Kidney epithelial cell (primary cell): ENCODE measurements at regions not wholly inside any gene's neighbourhood (a gene's known extent, or its start where the extent isn't known, plus 50 kb on each side); places are given as distances from the start of the nearest gene placed in this dataset.

Experiments used
- DNase-seq: peaks from one replicate; pipeline ENCODE4 v3.0.0-alpha.2; 2010; ENCODE audit warnings: low read depth
- H3K27me3 ChIP-seq: 2 replicates; pipeline ENCODE4 v1.6.0; 2011; ENCODE audit warnings: low read length; ENCODE audit not compliant: control insufficient read depth, insufficient read depth
- H3K36me3 ChIP-seq: 2 replicates; pipeline ENCODE4 v1.5.1; 2011; ENCODE audit warnings: low read length; ENCODE audit not compliant: control insufficient read depth, insufficient read depth
- H3K4me3 ChIP-seq: 2 replicates; pipeline ENCODE4 v1.5.1; 2011; ENCODE audit warnings: low read depth, mild to moderate bottlenecking, control low read depth, low read length
- TF ChIP-seq, protein P1 (sequence below): IDR thresholded peaks from 2 replicates; pipeline ENCODE4 v1.5.1; 2011; ENCODE audit warnings: mild to moderate bottlenecking, moderate library complexity, low read length, control low read depth, inconsistent platforms; ENCODE audit not compliant: insufficient read depth, poor library complexity, severe bottlenecking

DNA sequence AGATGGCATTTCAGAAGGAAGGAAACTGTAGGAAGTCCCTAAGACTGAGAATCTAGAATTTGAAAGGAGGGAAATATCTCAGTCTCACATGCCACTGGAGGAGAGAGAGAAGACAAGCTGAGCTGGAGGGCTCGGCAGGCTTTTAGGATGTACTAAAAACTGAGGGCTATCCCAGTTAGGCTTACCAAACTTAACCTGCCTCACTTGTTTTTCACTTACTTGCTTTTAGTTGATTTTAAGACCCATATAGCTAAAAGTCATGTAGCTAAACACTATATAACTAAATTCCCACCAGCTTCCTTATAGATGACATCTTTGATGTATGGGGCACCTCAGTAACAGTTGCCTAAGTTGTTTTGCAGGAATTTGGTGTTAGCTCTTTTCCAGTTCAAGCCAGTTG lies 288.0 kb downstream of the DOK5 start:
- DNase-seq, result no peak
- H3K36me3 ChIP-seq, result no peaks in the 10 kb centered on the region
- TF ChIP-seq, protein P1, sequence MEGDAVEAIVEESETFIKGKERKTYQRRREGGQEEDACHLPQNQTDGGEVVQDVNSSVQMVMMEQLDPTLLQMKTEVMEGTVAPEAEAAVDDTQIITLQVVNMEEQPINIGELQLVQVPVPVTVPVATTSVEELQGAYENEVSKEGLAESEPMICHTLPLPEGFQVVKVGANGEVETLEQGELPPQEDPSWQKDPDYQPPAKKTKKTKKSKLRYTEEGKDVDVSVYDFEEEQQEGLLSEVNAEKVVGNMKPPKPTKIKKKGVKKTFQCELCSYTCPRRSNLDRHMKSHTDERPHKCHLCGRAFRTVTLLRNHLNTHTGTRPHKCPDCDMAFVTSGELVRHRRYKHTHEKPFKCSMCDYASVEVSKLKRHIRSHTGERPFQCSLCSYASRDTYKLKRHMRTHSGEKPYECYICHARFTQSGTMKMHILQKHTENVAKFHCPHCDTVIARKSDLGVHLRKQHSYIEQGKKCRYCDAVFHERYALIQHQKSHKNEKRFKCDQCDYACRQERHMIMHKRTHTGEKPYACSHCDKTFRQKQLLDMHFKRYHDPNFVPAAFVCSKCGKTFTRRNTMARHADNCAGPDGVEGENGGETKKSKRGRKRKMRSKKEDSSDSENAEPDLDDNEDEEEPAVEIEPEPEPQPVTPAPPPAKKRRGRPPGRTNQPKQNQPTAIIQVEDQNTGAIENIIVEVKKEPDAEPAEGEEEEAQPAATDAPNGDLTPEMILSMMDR, result no peak
- H3K4me3 ChIP-seq, result no peak overlapping the region
- no peaks in the 10 kb centered on the region for H3K27me3 ChIP-seq

- TF ChIP-seq, protein P1, result no peak
- H3K36me3 ChIP-seq, result no peaks in the 10 kb centered on the region
- no peak overlapping the region for H3K4me3 ChIP-seq
- no peaks in the 10 kb centered on the region for H3K27me3 ChIP-seq
- DNase-seq, result no peak
Measured at GRCh38 chr20:54759589-54759988, 284.2 kb downstream of the DOK5 start.

DNA sequence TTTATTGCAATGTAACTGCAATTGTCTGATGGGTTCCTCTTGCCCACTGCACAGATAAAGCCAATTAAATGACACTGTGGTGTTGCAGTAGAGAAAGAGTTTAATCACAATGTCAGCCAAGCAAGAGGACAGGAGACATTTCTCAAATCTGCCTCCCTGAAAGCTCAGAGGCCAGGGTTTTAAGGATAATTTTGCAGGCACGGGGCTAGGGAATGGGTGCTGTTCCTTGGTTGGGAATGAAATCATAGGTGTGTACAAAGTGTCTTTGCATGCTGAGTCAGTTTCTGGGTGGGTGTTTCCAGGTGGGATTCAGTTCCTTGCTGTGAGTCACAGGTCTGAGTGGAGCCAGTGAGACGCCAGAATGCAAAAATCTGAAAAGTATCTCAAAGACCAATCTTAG lies 271.4 kb downstream of the DOK5 start:
- TF ChIP-seq, protein P1, result no peak
- Histone ChIP-seq H3K36me3 (no peaks in the 10 kb centered on the region), H3K4me3 (no peak overlapping the region), H3K27me3 (no peaks in the 10 kb centered on the region)
- DNase-seq, result no peak

DNA sequence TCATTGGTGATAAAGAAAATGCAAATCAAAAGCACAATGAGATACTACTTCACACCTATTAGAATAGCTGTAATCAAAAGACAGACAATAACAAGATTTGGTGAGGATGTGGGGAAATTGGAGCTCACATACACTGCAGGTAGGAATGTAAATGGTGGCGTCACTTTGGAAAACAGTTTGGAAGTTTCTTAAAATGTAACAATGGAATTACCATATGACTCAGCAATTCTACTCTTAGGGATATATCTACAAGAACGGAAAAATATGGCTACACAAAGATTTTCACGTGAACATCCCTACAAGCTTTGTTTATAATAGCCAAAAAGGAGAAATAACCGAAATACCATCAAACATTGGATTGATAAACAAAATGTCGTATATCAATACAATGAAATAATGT lies 270.4 kb downstream of the DOK5 start:
- Histone ChIP-seq H3K36me3 (no peaks in the 10 kb centered on the region), H3K27me3 (no peaks in the 10 kb centered on the region), H3K4me3 (no peak overlapping the region)
- TF ChIP-seq, protein P1, result no peak
- no peak for DNase-seq

GRCh38 chr20:54744097-54744496 lies 268.7 kb downstream of the DOK5 start:
- no peaks in the 10 kb centered on the region for H3K36me3 ChIP-seq
- H3K4me3 ChIP-seq, result no peak overlapping the region
- H3K27me3 ChIP-seq, result no peaks in the 10 kb centered on the region
- TF ChIP-seq, protein P1, result no peak
- DNase-seq, result no peak

DNA sequence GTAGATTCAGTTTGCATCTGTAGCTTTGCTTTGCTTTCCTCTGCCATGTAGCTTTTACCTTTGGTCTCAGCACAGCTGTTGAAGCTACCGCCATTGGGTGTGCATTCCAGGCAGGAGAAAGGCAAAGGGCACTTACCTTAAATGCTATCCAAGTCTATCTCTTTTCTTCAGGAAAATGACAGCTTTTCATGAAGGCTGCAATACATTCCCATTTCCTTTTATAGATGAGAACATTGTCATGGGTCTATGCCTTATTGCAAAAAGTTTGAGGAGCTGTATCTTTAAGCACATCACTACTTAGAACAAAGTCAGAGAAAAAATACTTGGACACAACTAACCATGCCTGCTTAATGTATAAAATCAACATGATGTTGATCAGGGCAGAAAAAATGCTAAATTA lies 266.8 kb downstream of the DOK5 start:
- Histone ChIP-seq H3K4me3 (no peak overlapping the region), H3K36me3 (no peaks in the 10 kb centered on the region), H3K27me3 (no peaks in the 10 kb centered on the region)
- no peak for DNase-seq
- TF ChIP-seq, protein P1, result no peak
